ENCODE measurements at regions not wholly inside any gene's neighbourhood (a gene's known extent, or its start where the extent isn't known, plus 50 kb on each side); places are given as distances from the start of the nearest gene placed in this dataset.
"Not testable (repeated sequence)": the region's sequence is repeated elsewhere in the genome, so short reads cannot be mapped to it uniquely, and the experiment has no call there.

- no peak for TF ChIP-seq POLR2AphosphoS5 (IDR thresholded peaks at IDR 0.05)
- no peak for TF ChIP-seq CTCF (IDR thresholded peaks at IDR 0.05)
- TF ChIP-seq POLR2A (IDR thresholded peaks at IDR 0.05) = no peak
- TF ChIP-seq EP300 (IDR thresholded peaks at IDR 0.05) = no peak
- no peaks in the 10 kb centered on the region for H3K27me3 ChIP-seq
- no peaks in the 10 kb centered on the region for H3K4me1 ChIP-seq
- 84 to 91% (median 89%) methylated on average over 2 of the region's 2 CpGs for WGBS, 5 donors
- H3K4me3 ChIP-seq = no peak overlapping the region
- intact Hi-C loops (cut with DNase I; ENCODE audit: low total_unique reads) = no loop called here
- no peak for DNase-seq
- H3K36me3 ChIP-seq = no peaks in the 10 kb centered on the region
- no peaks in the 10 kb centered on the region for H3K9me3 ChIP-seq
- H3K27ac ChIP-seq = no peak overlapping the region
Measured at GRCh38 chr2:75396314-75396713, 164.4 kb downstream of the EVA1A start.

DNA sequence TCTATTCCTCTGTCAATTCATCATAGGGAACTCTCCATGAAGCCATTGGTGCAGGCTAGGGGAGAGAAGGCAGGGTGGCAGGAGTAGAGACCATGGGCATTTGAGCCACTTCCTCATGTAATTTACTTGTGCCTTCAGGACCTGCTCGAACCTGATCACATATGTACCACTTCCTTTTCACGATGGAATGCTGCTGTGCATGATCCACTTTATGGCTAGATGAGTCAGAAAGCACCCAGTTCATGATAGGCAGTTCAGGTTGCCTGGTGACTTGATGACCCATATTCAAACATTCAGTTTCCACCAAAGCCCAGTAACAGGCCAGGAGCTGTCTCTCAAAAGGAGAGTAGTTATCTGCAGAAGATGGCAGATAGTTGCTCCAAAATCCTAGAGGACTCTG lies 166.0 kb downstream of the EVA1A start:
- H3K36me3 ChIP-seq; H3K4me3 ChIP-seq; H3K27me3 ChIP-seq; H3K9me3 ChIP-seq; H3K4me1 ChIP-seq; DNase-seq; H3K27ac ChIP-seq; intact Hi-C loops (cut with DNase I; ENCODE audit: low total_unique reads): not testable (repeated sequence)
- 64 to 100% (median 83%) methylated on average over 1 to 2 of the region's 2 CpGs for WGBS, 5 donors

DNA sequence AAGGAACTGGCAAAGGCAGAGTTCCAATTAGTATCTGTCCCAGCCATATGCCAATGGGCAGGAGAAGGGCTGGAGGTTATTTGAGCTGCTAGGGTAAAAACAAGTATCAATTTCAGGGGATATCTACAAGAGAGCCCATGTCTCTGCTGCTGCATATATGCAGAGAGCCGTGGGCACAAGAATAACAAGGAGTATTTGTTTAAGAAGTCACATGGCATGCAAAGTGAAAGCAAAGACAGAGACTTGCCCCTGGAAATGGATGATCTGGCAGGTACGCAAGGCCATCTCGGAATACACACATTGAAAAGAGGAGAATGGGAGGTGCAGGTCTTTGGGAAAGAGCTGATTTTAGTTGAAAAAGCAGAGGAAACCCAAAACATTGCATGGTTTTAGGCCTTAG lies 170.6 kb downstream of the EVA1A start:
- 58 to 77% (median 60%) methylated on average over 3 of the region's 3 CpGs for WGBS, 5 donors
- intact Hi-C loops (cut with DNase I; ENCODE audit: low total_unique reads) = no loop called here
- no peak overlapping the region for H3K27ac ChIP-seq
- H3K4me1 ChIP-seq = no peaks in the 10 kb centered on the region
- H3K27me3 ChIP-seq = no peaks in the 10 kb centered on the region
- H3K36me3 ChIP-seq = no peaks in the 10 kb centered on the region
- no peak for DNase-seq
- TF ChIP-seq CTCF (IDR thresholded peaks at IDR 0.05) (no peak), POLR2AphosphoS5 (IDR thresholded peaks at IDR 0.05) (no peak), EP300 (IDR thresholded peaks at IDR 0.05) (no peak), POLR2A (IDR thresholded peaks at IDR 0.05) (no peak)
- H3K4me3 ChIP-seq = no peak overlapping the region
- no peaks in the 10 kb centered on the region for H3K9me3 ChIP-seq

DNA sequence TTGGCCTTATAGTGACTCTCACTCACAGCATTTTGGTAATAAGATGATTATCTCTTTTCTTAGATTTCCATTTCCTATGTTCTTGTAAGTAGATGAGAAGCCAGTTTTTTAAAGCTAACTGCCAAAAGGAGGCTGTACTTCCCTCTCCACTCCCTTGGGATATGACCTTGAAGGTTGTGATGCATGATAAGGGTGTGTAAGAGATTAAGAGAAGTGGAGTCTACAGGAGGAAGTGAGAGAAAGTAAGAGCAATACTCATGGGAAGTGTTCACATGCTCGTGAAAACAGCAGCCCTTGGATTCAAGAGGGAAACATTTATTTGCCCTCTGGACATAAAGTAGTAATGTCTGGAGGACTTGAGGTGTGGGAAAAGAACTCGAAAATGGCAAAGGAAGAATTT lies 171.5 kb downstream of the EVA1A start:
- Histone ChIP-seq H3K9me3 (no peaks in the 10 kb centered on the region), H3K36me3 (no peaks in the 10 kb centered on the region), H3K27me3 (no peaks in the 10 kb centered on the region), H3K27ac (no peak overlapping the region), H3K4me3 (no peak overlapping the region), H3K4me1 (no peaks in the 10 kb centered on the region)
- TF ChIP-seq CTCF (IDR thresholded peaks at IDR 0.05) (no peak), POLR2AphosphoS5 (IDR thresholded peaks at IDR 0.05) (no peak), POLR2A (IDR thresholded peaks at IDR 0.05) (no peak), EP300 (IDR thresholded peaks at IDR 0.05) (no peak)
- peak in 1 of 2 donors; percentile 23 for DNase-seq
- WGBS, 5 donors = 41 to 56% (median 46%) methylated on average over 2 of the region's 2 CpGs
- intact Hi-C loops (cut with DNase I; ENCODE audit: low total_unique reads) = no loop called here

GRCh38 chr2:75381032-75381431 lies 179.7 kb downstream of the EVA1A start:
- intact Hi-C loops (cut with DNase I; ENCODE audit: low total_unique reads) = no loop called here
- DNase-seq = no peak

More at GRCh38 chr2:75381032-75381431, 179.7 kb downstream of the EVA1A start:
- Histone ChIP-seq H3K27ac (no peak overlapping the region), H3K9me3 (no peaks in the 10 kb centered on the region), H3K36me3 (no peaks in the 10 kb centered on the region), H3K4me3 (no peak overlapping the region), H3K4me1 (no peaks in the 10 kb centered on the region), H3K27me3 (no peaks in the 10 kb centered on the region)
- TF ChIP-seq POLR2AphosphoS5 (IDR thresholded peaks at IDR 0.05) (no peak), POLR2A (IDR thresholded peaks at IDR 0.05) (no peak), EP300 (IDR thresholded peaks at IDR 0.05) (no peak), CTCF (IDR thresholded peaks at IDR 0.05) (no peak)
- WGBS, 5 donors = 68 to 79% (median 75%) methylated on average over 10 of the region's 10 CpGs

Data from stomach (tissue), 8 donors.